ENCODE measurements at regions not wholly inside any gene's neighbourhood (a gene's known extent, or its start where the extent isn't known, plus 50 kb on each side); places are given as distances from the start of the nearest gene placed in this dataset.

- Mint-ChIP-seq H3K36me3 (ENCODE audit: low read depth) (peaks cover 12% of the 10 kb centered on the region), H3K27me3 (ENCODE audit: insufficient read depth, low read depth, poor library complexity) (no peaks in the 10 kb centered on the region), H3K9me3 (peaks cover 11% of the 10 kb centered on the region), H3K4me3 (no peak overlapping the region), H3K27ac (no peak overlapping the region), H3K4me1 (no peaks in the 10 kb centered on the region)
- no peak overlapping the region for H3K4me2 ChIP-seq
- H3K27me3 ChIP-seq (ENCODE audit: insufficient read depth) = no peaks in the 10 kb centered on the region
- H3K9me2 ChIP-seq (ENCODE audit: insufficient read depth) = no peaks in the 10 kb centered on the region
- H3K27ac ChIP-seq (ENCODE audit: low read depth) = no peak overlapping the region
- ATAC-seq = no peak
- H3K4me1 ChIP-seq (ENCODE audit: insufficient read depth) = no peaks in the 10 kb centered on the region
- no peak overlapping the region for H3K4me3 ChIP-seq
- no peaks in the 10 kb centered on the region for H3F3A ChIP-seq (replicated peaks; ENCODE audit: low read depth)
- no peak for DNase-seq (ENCODE audit: low spot score)
- TF ChIP-seq JUNB (IDR thresholded peaks at IDR 0.05; ENCODE audit: unreplicated experiment) (no peak), ZNF114 (CRISPR knock-in tag; IDR thresholded peaks at IDR 0.05) (no peak), EZH2 (IDR thresholded peaks at IDR 0.05; ENCODE audit: low read depth, unreplicated experiment) (no peak), NANOG (IDR thresholded peaks at IDR 0.05; ENCODE audit: borderline replicate concordance) (no peak), ZNF462 (CRISPR knock-in tag; IDR thresholded peaks at IDR 0.05) (no peak), EZH2phosphoT487 (IDR thresholded peaks at IDR 0.05; ENCODE audit: unreplicated experiment) (no peak), CTCF (conservative IDR thresholded peaks at IDR 0.05; ENCODE audit: low read depth in 2 of 2) (no peak), CREB1 (CRISPR knock-in tag; IDR thresholded peaks at IDR 0.05; ENCODE audit: low read depth) (no peak), STAT1 (IDR thresholded peaks at IDR 0.05; ENCODE audit: unreplicated experiment) (no peak)
- TF ChIP-seq, protein P1, sequence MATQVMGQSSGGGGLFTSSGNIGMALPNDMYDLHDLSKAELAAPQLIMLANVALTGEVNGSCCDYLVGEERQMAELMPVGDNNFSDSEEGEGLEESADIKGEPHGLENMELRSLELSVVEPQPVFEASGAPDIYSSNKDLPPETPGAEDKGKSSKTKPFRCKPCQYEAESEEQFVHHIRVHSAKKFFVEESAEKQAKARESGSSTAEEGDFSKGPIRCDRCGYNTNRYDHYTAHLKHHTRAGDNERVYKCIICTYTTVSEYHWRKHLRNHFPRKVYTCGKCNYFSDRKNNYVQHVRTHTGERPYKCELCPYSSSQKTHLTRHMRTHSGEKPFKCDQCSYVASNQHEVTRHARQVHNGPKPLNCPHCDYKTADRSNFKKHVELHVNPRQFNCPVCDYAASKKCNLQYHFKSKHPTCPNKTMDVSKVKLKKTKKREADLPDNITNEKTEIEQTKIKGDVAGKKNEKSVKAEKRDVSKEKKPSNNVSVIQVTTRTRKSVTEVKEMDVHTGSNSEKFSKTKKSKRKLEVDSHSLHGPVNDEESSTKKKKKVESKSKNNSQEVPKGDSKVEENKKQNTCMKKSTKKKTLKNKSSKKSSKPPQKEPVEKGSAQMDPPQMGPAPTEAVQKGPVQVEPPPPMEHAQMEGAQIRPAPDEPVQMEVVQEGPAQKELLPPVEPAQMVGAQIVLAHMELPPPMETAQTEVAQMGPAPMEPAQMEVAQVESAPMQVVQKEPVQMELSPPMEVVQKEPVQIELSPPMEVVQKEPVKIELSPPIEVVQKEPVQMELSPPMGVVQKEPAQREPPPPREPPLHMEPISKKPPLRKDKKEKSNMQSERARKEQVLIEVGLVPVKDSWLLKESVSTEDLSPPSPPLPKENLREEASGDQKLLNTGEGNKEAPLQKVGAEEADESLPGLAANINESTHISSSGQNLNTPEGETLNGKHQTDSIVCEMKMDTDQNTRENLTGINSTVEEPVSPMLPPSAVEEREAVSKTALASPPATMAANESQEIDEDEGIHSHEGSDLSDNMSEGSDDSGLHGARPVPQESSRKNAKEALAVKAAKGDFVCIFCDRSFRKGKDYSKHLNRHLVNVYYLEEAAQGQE (IDR thresholded peaks at IDR 0.05; ENCODE audit: unreplicated experiment) = no peak
- TF ChIP-seq, protein P2, sequence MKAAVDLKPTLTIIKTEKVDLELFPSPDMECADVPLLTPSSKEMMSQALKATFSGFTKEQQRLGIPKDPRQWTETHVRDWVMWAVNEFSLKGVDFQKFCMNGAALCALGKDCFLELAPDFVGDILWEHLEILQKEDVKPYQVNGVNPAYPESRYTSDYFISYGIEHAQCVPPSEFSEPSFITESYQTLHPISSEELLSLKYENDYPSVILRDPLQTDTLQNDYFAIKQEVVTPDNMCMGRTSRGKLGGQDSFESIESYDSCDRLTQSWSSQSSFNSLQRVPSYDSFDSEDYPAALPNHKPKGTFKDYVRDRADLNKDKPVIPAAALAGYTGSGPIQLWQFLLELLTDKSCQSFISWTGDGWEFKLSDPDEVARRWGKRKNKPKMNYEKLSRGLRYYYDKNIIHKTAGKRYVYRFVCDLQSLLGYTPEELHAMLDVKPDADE (IDR thresholded peaks at IDR 0.05) = no peak
- H3K79me2 ChIP-seq (replicated peaks; ENCODE audit: insufficient read depth) = peaks cover 3% of the 10 kb centered on the region; the same call in 1 of the 2 replicates
- no peaks in the 10 kb centered on the region for H4K20me1 ChIP-seq (replicated peaks; ENCODE audit: insufficient read depth)
- H3K36me3 ChIP-seq (ENCODE audit: insufficient read depth) = no peaks in the 10 kb centered on the region
- H2AFZ ChIP-seq = no peak overlapping the region
These were observed 56.5 kb downstream of the TANC2 start for GRCh38 chr17:63022567-63022966.
